ENCODE measurements at regions not wholly inside any gene's neighbourhood (a gene's known extent, or its start where the extent isn't known, plus 50 kb on each side); places are given as distances from the start of the nearest gene placed in this dataset.

DNA sequence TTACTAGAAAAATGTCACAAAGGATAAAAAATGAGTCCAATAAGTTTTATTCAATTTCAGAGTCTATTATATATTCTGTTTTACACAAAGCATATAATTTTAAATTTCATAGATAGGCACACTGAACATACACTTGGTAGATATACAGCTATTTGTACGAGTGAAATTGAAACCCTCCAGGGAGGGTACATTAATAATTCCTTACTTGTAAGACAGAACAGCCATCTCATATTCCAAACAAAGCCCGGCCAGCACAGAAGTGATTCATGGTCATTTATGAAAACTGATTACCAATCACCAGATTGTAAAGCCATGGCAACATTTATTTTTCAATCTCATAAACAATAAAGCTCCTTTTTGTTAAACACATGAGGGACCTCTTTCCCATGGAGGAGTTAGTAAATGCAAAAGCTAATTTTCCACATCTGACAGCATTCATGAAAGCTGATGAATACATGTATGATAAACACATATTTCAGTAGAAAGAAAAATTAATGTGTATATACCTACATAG lies 190.6 kb downstream of the TDRD15 start:
- WGBS, 3 donors, result 73 to 83% (median 75%) methylated on average over 2 of the region's 2 CpGs

DNA sequence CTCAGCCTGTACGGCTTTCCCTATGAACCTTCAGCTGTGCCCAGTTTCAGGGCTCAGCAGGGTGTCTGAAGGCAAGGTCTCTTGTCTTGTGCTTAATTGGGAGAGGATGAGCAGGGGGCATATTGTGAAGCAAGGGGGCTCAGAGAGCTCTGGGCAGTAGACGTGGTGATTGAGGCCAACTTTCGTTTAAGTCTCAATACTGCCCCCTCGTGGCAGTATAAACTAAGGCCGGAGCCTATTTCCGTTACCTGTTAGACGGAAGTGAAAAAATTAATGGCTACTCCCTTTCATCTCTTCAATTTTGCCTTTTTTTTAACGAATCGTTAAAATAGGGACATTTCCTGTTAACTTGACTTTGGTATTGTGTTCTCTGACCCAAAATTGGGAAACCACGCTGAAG lies 193.4 kb downstream of the TDRD15 start:
- WGBS, 3 donors, result 26 to 29% (median 27%) methylated on average over 10 of the region's 10 CpGs

More for the DNA sequence above, 190.6 kb downstream of the TDRD15 start:
- Histone ChIP-seq H3K27ac (no peak overlapping the region), H3K27me3 (no peaks in the 10 kb centered on the region), H3K4me3 (no peak overlapping the region), H3K9me3 (no peaks in the 10 kb centered on the region), H3K4me1 (ENCODE audit: insufficient read depth) (peaks cover 2% of the 10 kb centered on the region), H3K36me3 (no peaks in the 10 kb centered on the region)
- no peak for DNase-seq
- intact Hi-C loops (cut with DNase I), result loop anchor here in 2 of 4 donors (10.0 kb wide), 2 partner anchors 140 to 270 kb away; partner anchors contain the start of gene APOB (in 1 of the 2)
- TF ChIP-seq EP300 (IDR thresholded peaks at IDR 0.05) (no peak), POLR2A (IDR thresholded peaks at IDR 0.05) (no peak)
- TF ChIP-seq, protein P1, sequence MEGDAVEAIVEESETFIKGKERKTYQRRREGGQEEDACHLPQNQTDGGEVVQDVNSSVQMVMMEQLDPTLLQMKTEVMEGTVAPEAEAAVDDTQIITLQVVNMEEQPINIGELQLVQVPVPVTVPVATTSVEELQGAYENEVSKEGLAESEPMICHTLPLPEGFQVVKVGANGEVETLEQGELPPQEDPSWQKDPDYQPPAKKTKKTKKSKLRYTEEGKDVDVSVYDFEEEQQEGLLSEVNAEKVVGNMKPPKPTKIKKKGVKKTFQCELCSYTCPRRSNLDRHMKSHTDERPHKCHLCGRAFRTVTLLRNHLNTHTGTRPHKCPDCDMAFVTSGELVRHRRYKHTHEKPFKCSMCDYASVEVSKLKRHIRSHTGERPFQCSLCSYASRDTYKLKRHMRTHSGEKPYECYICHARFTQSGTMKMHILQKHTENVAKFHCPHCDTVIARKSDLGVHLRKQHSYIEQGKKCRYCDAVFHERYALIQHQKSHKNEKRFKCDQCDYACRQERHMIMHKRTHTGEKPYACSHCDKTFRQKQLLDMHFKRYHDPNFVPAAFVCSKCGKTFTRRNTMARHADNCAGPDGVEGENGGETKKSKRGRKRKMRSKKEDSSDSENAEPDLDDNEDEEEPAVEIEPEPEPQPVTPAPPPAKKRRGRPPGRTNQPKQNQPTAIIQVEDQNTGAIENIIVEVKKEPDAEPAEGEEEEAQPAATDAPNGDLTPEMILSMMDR (IDR thresholded peaks at IDR 0.05), result no peak

DNA sequence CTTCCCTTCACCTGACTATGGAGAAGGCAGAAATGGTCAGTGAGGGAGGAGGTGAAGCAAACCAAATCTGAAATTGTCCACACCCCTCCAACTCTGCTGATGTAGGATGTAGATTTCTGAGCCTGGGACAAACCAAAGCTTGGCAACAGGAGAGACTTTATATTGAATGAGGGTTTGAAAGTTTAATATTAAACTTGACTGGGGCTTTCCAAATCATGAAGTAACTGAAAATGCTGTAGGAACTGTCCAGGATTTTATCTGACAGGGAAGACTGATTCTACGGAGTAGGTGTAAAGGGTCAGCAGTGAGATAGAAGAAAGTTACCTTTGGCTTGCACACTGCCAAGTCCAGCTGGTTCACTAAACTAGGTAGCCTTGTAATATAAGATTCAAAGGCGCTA lies 194.5 kb downstream of the TDRD15 start:
- TF ChIP-seq POLR2A (IDR thresholded peaks at IDR 0.05) (no peak), EP300 (IDR thresholded peaks at IDR 0.05) (no peak)
- TF ChIP-seq, protein P1 (IDR thresholded peaks at IDR 0.05), result no peak
- DNase-seq, result no peak
- peaks cover 2% of the 10 kb centered on the region for H3K4me1 ChIP-seq (ENCODE audit: insufficient read depth)
- no peaks in the 10 kb centered on the region for H3K27me3 ChIP-seq
- no peak overlapping the region for H3K4me3 ChIP-seq
- intact Hi-C loops (cut with DNase I), result loop anchor here (5.0 to 10.0 kb wide), 4 partner anchors 141 to 276 kb away; partner anchors contain the start of gene APOB (in 2 of the 4)
- H3K36me3 ChIP-seq, result no peaks in the 10 kb centered on the region
- WGBS, 3 donors, result 84 to 90% (median 87%) methylated on average over 2 of the region's 2 CpGs
- H3K9me3 ChIP-seq, result no peaks in the 10 kb centered on the region
- no peak overlapping the region for H3K27ac ChIP-seq

More for the DNA sequence above, 193.4 kb downstream of the TDRD15 start:
- peak; percentile 36 to 61 (median 46) for DNase-seq
- no peak overlapping the region for H3K27ac ChIP-seq
- H3K36me3 ChIP-seq, result no peaks in the 10 kb centered on the region
- no peaks in the 10 kb centered on the region for H3K27me3 ChIP-seq
- intact Hi-C loops (cut with DNase I), result loop anchor here (2.0 to 10.0 kb wide), 5 partner anchors 140 to 275 kb away; partner anchors contain the start of gene APOB (in 2 of the 4)
- no peaks in the 10 kb centered on the region for H3K9me3 ChIP-seq
- peaks cover 2% of the 10 kb centered on the region for H3K4me1 ChIP-seq (ENCODE audit: insufficient read depth)
- no peak overlapping the region for H3K4me3 ChIP-seq
- TF ChIP-seq, protein P1 (IDR thresholded peaks at IDR 0.05), result peak; percentile 44 to 58 (median 51)
- TF ChIP-seq POLR2A (IDR thresholded peaks at IDR 0.05) (no peak), EP300 (IDR thresholded peaks at IDR 0.05) (no peak)

DNA sequence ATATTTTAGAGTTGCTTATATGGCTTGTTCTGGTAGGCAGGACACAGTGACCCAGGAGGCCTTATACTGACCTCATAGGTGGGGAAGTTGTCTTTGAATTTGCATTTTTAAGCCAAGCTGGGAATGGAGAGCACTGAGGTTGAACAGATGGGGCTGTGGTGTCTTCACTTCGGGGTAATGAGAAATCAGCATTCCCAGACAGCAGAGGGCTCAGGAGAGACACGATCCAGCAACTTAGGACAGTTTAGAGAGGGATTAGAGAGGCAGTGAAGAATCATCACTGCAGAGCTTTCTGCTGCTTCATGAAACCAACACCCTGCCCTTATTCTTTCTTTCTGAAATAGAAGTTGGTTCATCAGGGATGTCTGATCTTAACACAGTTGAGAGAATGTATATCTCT lies 202.4 kb downstream of the TDRD15 start:
- Histone ChIP-seq H3K9me3 (no peaks in the 10 kb centered on the region), H3K4me1 (ENCODE audit: insufficient read depth) (no peaks in the 10 kb centered on the region), H3K27me3 (no peaks in the 10 kb centered on the region), H3K36me3 (no peaks in the 10 kb centered on the region), H3K27ac (no peak overlapping the region), H3K4me3 (no peak overlapping the region)
- DNase-seq, result no peak
- TF ChIP-seq EP300 (IDR thresholded peaks at IDR 0.05) (no peak), POLR2A (IDR thresholded peaks at IDR 0.05) (no peak)
- TF ChIP-seq, protein P1 (IDR thresholded peaks at IDR 0.05), result no peak
- intact Hi-C loops (cut with DNase I), result no loop called here
- 38 to 49% (median 42%) methylated on average over 2 of the region's 2 CpGs for WGBS, 3 donors

Data from ovary (tissue), 7 donors.